H1 (cell line): ENCODE measurements at regions not wholly inside any gene's neighbourhood (a gene's known extent, or its start where the extent isn't known, plus 50 kb on each side); places are given as distances from the start of the nearest gene placed in this dataset.

Experiments used
- CTCF ChIP-seq, 3 experiments: IDR thresholded peaks; 1 replicate in 2 of 3; 2 replicates in 1 of 3; pipeline versions ENCODE4 v1.5.1 to v1.6.1; 2011; ENCODE audit warnings: low read length in 3 of 3, mild to moderate bottlenecking in 3 of 3, inconsistent platforms in 2 of 3, low read depth in 1 of 3, moderate library complexity in 1 of 3; ENCODE audit not compliant: insufficient read depth in 1 of 3; ENCODE audit errors: control extremely low read depth in 1 of 3
- EP300 ChIP-seq, 2 experiments: IDR thresholded peaks; 1 replicate in 1 of 2; 2 replicates in 1 of 2; pipeline ENCODE4 v1.6.1; 2011 to 2012; ENCODE audit warnings: low read depth in 2 of 2, low read length in 2 of 2, mild to moderate bottlenecking in 2 of 2, borderline replicate concordance in 1 of 2, inconsistent platforms in 1 of 2, moderate library complexity in 1 of 2
- FOSL1 ChIP-seq: IDR thresholded peaks from 2 replicates; pipeline ENCODE4 v1.6.1; 2011; ENCODE audit warnings: mild to moderate bottlenecking, low read depth, low read length, moderate library complexity; ENCODE audit not compliant: insufficient read depth
- POLR2AphosphoS5 ChIP-seq: IDR thresholded peaks from 2 replicates; pipeline ENCODE4 v1.6.1; 2011; ENCODE audit warnings: low read depth, low read length
- SP2 ChIP-seq: IDR thresholded peaks from 2 replicates; pipeline ENCODE4 v1.6.1; 2012; ENCODE audit warnings: mild to moderate bottlenecking, low read length, inconsistent platforms

- TF ChIP-seq CTCF (IDR thresholded peaks at IDR 0.05; ENCODE audit: control extremely low read depth in 1 of 3, insufficient read depth in 1 of 3, low read depth in 1 of 3, low read length in 3 of 3) (no peak), EP300 (IDR thresholded peaks at IDR 0.05; ENCODE audit: borderline replicate concordance in 1 of 2, low read depth in 2 of 2, low read length in 2 of 2) (no peak), SP2 (no peak), FOSL1 (no peak), POLR2AphosphoS5 (no peak)
Observed at GRCh38 chr1:112244131-112244530, 151.9 kb upstream of the CTTNBP2NL start.
